Fibroblast of lung (primary cell): ENCODE measurements at regions not wholly inside any gene's neighbourhood (a gene's known extent, or its start where the extent isn't known, plus 50 kb on each side); places are given as distances from the start of the nearest gene placed in this dataset.

ENCODE experiments used
- EZH2 ChIP-seq: IDR thresholded peaks from 2 replicates; pipeline ENCODE4 v1.5.1; 2012; ENCODE audit warnings: low read length, control low read depth, mild to moderate bottlenecking; ENCODE audit errors: missing control alignments
- TF ChIP-seq, protein P1 (sequence below), 2 donors: IDR thresholded peaks in 1 of 2; conservative IDR thresholded peaks in 1 of 2; 1 replicate in 1 of 2; 2 replicates in 1 of 2; pipeline ENCODE4 v1.5.1; 2011 to 2012; ENCODE audit warnings: low read length in 2 of 2, control low read depth in 1 of 2, inconsistent platforms in 1 of 2, low read depth in 1 of 2, mild to moderate bottlenecking in 1 of 2

DNA sequence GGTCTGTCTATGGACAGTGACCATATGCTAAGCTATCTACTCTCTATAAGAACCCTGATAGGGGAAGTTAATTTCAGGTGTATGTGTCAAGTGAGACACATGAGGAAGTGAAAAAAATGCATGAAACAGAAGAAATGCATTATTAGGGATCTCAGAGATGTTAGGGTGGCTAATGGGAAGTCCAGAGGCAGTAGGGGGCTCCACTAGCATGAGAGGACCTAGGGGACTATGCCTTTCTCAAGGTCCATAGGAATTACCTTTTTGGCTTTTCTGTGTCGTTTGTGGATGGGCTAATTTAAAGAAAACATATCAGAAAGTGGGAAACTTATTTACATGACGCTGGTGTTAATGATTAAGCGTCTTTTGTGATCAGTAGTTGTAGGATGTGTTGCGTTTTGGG is 1653.2 kb downstream of the DPP10 start:
- TF ChIP-seq, protein P1, sequence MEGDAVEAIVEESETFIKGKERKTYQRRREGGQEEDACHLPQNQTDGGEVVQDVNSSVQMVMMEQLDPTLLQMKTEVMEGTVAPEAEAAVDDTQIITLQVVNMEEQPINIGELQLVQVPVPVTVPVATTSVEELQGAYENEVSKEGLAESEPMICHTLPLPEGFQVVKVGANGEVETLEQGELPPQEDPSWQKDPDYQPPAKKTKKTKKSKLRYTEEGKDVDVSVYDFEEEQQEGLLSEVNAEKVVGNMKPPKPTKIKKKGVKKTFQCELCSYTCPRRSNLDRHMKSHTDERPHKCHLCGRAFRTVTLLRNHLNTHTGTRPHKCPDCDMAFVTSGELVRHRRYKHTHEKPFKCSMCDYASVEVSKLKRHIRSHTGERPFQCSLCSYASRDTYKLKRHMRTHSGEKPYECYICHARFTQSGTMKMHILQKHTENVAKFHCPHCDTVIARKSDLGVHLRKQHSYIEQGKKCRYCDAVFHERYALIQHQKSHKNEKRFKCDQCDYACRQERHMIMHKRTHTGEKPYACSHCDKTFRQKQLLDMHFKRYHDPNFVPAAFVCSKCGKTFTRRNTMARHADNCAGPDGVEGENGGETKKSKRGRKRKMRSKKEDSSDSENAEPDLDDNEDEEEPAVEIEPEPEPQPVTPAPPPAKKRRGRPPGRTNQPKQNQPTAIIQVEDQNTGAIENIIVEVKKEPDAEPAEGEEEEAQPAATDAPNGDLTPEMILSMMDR (conservative IDR thresholded peaks at IDR 0.05 in 1 of 2, IDR thresholded peaks at IDR 0.05 in 1 of 2; ENCODE audit: low read depth in 1 of 2, low read length in 2 of 2): no peak
- TF ChIP-seq EZH2: no peak
